Fibroblast of pulmonary artery (primary cell): ENCODE measurements at regions not wholly inside any gene's neighbourhood (a gene's known extent, or its start where the extent isn't known, plus 50 kb on each side); places are given as distances from the start of the nearest gene placed in this dataset.

Experiments
- DNase-seq: peaks from one replicate; pipeline ENCODE4 v3.0.0-alpha.2; 2010; ENCODE audit warnings: low read depth
- H3K4me3 ChIP-seq: replicated peaks from 2 replicates; pipeline ENCODE4 v1.5.1; 2011; ENCODE audit warnings: low read depth, mild to moderate bottlenecking, control low read depth, low read length, moderate library complexity
- TF ChIP-seq, protein P1 (sequence below): IDR thresholded peaks from 2 replicates; pipeline ENCODE4 v1.5.1; 2011; ENCODE audit warnings: mild to moderate bottlenecking, control low read depth, low read length, inconsistent platforms; ENCODE audit errors: missing control alignments

DNA sequence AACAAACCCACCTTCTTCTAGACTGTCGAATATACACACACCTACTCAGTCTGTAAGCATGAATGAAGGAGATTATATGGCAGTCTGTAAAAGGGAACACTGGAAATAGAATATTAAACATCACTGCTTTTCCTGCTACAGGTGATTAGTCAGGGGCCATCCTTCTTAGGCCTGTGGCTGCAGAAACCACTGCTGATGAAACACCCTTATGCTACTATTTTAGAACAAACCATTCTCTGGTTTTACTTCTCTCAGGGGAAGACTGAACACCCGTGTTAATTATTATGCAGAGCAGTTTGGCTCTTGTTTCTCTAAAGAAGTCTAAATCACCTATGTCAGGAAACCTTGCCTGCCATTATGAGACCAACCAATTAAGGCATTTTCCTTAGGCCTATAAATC lies 351.1 kb upstream of the KLF6 start:
- TF ChIP-seq, protein P1, sequence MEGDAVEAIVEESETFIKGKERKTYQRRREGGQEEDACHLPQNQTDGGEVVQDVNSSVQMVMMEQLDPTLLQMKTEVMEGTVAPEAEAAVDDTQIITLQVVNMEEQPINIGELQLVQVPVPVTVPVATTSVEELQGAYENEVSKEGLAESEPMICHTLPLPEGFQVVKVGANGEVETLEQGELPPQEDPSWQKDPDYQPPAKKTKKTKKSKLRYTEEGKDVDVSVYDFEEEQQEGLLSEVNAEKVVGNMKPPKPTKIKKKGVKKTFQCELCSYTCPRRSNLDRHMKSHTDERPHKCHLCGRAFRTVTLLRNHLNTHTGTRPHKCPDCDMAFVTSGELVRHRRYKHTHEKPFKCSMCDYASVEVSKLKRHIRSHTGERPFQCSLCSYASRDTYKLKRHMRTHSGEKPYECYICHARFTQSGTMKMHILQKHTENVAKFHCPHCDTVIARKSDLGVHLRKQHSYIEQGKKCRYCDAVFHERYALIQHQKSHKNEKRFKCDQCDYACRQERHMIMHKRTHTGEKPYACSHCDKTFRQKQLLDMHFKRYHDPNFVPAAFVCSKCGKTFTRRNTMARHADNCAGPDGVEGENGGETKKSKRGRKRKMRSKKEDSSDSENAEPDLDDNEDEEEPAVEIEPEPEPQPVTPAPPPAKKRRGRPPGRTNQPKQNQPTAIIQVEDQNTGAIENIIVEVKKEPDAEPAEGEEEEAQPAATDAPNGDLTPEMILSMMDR = no peak
- no peak for DNase-seq
- H3K4me3 ChIP-seq = no peak overlapping the region

DNA sequence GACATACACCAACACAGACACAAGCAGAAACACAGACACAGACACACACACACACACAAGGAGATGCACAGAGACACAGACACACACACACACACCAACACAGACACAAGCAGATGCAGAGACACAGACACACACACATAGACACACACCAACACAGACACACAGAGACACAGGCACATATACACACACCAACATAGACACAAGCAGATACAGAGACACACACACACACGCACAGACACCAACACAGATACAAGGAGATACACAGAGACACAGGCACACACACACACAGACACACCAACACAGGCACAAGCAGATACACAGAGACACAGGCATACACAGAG lies 347.2 kb upstream of the KLF6 start:
- DNase-seq = no peak
- TF ChIP-seq, protein P1 = no peak
- no peak overlapping the region for H3K4me3 ChIP-seq

DNA sequence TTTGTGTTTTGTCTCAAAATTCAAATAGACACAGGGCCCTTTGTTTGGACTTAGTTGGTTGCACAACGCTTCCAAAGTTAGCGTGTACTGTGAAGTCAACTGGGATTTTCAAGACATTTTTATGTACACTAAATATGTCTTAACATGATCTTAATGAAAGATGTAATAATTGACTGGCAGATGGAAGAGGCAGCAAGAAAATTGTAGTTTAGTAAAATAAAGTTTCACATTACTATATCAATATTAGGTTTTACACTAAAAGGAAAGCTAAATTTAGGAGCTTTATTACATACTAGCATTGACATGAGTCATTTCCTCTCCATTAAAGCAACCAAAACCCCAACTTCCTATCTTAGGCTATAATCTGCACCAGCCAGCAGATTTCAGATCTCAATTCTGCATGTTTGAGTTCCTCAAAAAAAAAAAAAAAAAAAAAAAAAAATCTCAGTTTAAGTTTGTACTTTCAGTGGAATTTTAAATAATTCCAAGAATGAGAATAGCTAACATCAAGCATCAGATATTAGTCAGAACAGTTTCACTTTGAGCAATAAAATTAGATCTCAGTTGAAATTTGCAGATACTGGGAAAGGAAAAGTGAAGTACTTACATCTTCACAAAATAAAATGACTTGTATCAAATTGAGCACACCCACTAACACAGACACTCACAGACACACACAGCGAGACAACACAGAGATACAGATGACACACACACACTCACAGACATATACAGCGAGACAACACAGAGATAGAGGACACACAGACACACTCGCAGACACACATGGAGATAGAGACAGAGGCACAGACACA lies 346.6 kb upstream of the KLF6 start:
- TF ChIP-seq, protein P1 = no peak
- H3K4me3 ChIP-seq = no peak overlapping the region
- DNase-seq = peak; percentile 76

DNA sequence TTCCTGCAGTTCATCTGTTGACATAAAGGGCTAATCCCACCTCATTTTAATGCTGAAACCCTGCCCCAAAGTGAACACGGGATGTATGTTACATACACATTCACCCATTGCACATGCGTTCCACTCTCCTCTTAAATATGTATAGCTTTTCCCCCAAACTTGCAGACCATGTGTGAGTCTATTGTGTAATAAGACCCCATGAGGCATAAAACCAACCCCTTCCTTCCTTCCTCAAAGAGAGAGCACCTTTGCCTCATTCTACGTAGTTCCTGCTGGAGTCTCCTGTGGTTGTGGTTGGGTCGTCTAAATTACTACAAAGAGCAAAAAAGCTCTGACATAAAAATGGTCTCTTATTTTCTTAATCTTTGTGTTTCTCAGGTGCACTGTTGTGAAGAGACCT lies 345.7 kb upstream of the KLF6 start:
- H3K4me3 ChIP-seq = no peak overlapping the region

DNA sequence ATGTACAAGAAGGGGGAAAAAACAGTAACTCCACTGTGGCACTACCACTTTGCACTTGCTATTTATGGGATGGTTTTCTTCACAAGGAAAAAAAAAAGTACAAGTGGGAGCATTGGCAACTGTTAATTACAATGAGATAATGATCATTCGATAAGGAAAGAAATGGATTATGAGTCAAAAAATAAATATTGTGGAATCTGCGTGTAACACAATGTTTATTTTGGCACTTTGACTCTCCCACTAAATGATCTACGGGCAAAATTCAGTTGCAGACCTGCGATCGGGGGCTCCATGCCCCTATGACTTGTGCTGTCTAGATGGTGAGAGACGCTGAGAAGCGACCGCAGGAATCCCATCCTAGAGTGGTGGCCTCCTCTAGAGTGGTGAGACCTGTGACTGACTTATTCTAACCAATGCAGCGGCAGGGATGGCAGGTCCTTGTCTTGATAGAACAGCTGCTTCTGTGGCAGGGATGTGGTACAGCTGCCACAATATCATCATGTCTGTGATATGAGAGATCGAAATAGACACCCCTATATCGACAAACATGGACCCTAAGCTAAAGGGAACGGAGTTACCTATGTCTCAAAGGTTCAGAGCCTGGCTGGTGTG lies 345.0 kb upstream of the KLF6 start:
- TF ChIP-seq, protein P1 = no peak
- no peak for DNase-seq
- no peak overlapping the region for H3K4me3 ChIP-seq

More for the DNA sequence above, 345.7 kb upstream of the KLF6 start:
- TF ChIP-seq, protein P1 = no peak
- DNase-seq = no peak

DNA sequence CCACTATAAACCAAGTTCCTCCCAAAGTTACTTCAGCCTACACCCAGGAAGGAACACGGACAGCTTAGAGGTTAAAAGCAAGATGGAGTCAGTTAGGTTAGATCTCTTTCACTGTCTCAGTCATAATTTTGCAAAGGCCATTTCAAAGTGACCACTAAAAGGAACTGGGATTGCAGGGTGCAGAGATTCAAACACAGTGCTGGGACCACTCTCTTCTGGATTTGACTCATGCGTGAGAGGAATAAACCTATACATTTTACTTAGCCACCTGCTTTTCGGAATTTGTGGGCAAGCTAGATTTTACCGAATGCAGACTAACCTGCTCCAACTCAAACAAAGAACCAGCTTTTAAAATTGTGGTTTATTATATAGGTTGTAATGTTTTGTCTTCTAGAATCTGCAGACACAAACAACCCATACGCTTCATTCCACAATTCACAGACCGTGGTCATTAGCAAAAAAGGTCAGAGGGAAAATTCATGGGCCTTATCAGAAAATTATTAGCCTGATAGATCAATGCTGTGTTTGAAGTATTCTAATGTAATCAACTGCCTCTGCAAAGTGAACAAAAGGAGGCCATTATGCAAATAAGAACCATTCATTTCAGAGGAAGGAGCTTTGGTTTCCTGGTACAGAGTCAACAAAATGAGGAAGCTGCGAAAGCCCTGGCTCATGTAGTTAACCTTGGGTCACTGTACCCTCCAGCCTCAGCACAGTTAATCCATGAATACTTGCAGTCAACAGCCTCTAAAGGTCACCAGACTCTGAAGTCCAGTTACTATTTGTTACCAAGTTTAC lies 342.7 kb upstream of the KLF6 start:
- TF ChIP-seq, protein P1 = no peak
- DNase-seq = no peak

More for the DNA sequence above, 342.7 kb upstream of the KLF6 start:
- no peak overlapping the region for H3K4me3 ChIP-seq
